GM12875 (cell line): ENCODE measurements at regions not wholly inside any gene's neighbourhood (a gene's known extent, or its start where the extent isn't known, plus 50 kb on each side); places are given as distances from the start of the nearest gene placed in this dataset.

Experiments
- H3K4me3 ChIP-seq: one replicate; pipeline ENCODE4 v1.5.1; 2011; ENCODE audit warnings: low read depth, low read length, control low read depth
- TF ChIP-seq, protein P1 (sequence below): IDR thresholded peaks from 2 replicates; pipeline ENCODE4 v1.5.1; 2011; ENCODE audit warnings: low read depth, mild to moderate bottlenecking, control low read depth, inconsistent platforms, low read length, moderate library complexity, borderline replicate concordance; ENCODE audit not compliant: insufficient read depth

DNA sequence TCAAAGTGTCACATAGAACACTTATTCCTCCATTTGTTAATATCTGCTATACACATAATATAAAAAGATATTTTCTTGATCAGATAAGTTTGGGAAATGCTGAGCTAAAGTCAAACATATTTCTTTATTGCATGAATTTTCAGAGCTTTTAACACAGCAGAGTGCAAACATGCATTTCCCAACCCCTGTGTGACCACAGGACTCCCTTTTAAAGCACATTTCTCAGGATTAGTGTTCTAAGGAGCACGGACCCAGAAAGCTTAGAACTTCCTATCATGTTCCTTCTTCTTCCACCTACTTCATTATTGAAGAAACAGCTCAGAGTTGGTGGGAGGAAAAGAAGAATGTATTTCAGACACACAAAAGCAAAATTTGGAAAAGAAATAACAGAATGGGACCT is 109.1 kb upstream of the CDC42BPA start:
- TF ChIP-seq, protein P1, sequence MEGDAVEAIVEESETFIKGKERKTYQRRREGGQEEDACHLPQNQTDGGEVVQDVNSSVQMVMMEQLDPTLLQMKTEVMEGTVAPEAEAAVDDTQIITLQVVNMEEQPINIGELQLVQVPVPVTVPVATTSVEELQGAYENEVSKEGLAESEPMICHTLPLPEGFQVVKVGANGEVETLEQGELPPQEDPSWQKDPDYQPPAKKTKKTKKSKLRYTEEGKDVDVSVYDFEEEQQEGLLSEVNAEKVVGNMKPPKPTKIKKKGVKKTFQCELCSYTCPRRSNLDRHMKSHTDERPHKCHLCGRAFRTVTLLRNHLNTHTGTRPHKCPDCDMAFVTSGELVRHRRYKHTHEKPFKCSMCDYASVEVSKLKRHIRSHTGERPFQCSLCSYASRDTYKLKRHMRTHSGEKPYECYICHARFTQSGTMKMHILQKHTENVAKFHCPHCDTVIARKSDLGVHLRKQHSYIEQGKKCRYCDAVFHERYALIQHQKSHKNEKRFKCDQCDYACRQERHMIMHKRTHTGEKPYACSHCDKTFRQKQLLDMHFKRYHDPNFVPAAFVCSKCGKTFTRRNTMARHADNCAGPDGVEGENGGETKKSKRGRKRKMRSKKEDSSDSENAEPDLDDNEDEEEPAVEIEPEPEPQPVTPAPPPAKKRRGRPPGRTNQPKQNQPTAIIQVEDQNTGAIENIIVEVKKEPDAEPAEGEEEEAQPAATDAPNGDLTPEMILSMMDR = no peak
- no peak overlapping the region for H3K4me3 ChIP-seq

DNA sequence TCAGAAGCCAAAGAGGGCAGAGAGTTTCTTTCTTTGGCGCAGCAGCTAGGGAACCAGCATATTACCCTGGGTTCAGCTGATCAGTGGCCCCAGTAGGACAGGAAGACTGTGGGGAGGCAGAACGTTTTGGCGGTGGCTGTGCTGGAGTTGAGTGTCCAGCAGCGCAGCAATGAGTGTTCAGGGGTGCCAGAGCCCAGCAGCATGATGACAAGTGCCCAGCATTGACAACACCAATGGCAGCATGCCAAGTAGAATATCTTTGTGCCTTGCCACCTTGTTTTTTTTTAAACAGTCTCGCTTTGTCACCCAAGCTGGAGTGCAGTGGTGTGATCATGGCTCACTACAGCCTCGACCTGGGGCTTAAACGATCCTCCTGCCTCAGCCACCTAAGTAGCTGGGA is 106.7 kb upstream of the CDC42BPA start:
- no peak overlapping the region for H3K4me3 ChIP-seq
- TF ChIP-seq, protein P1 = no peak

DNA sequence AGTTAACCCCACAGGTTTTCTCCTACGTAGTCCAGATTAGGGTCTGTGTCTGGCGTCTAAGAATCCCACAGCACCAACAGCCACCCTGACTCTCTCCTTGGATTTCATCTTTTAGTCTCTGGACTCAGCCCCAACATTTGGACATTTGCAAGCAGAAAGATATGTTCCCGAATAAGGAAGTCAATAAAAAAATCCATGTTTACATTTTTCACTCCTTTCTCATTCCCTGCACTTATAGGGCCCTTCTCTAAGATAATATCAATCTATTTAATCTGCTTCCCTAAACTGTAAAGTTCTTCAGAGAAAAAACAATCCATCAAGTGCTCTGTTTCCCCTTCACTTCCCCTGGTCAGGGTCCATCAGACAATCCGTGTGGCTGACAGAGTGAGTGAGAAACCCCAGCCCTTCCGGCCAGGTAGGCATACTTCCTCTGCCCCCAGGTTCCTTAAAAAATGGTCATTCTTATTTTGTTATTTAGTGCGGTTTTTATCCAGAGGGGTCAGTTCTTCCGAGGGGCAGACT is 105.9 kb upstream of the CDC42BPA start:
- H3K4me3 ChIP-seq = no peak overlapping the region
- TF ChIP-seq, protein P1 = no peak

- TF ChIP-seq, protein P1 = no peak
- H3K4me3 ChIP-seq = no peak overlapping the region
Measured at GRCh38 chr1:227422581-227422980, 104.3 kb upstream of the CDC42BPA start.

DNA sequence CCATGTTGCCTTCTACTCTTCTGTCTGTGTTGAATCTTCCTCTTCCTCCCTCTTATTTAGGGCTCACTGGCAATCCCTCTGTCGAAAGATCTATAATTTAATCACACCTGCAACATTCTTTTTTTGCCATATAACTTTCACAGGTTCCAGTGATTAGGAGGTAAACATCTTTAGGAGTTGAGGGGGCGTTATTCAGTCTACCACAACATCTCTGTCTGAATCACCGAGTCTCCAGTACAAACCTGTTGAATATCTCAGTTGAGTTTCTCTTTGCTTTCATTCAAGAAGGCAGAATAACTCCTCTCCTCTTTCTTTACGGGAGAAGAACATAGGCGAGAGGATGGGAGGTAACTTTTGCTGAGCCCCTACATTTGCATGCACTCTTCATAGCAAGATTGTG is 101.9 kb upstream of the CDC42BPA start:
- no peak overlapping the region for H3K4me3 ChIP-seq
- TF ChIP-seq, protein P1 = no peak

GRCh38 chr1:227417756-227418480 is 99.6 kb upstream of the CDC42BPA start:
- TF ChIP-seq, protein P1 = no peak
- no peak overlapping the region for H3K4me3 ChIP-seq
